Right lobe of liver (tissue), 6 donors: ENCODE measurements at regions not wholly inside any gene's neighbourhood (a gene's known extent, or its start where the extent isn't known, plus 50 kb on each side); places are given as distances from the start of the nearest gene placed in this dataset.
A peak's percentile ranks its signal among the peaks of the same experiment; 100 is the strongest.

Experiments
- ATAC-seq, 4 donors: fragments of 200-7000 bp; cut with Tn5 transposase; one replicate each; pipeline ENCODE4 v1.9.1; 2020; ENCODE audit warnings: mild to moderate bottlenecking in 4 of 4, moderate library complexity in 4 of 4
- DNase-seq, 3 donors: peaks; one replicate each; pipeline ENCODE4 v3.0.0-alpha.2; 2020
- H3K27ac ChIP-seq, 3 donors: fragments of 200-600 bp; one replicate each; pipeline ENCODE4 v1.8.0; 2022
- H3K27me3 ChIP-seq, 2 donors: fragments of 200-600 bp; one replicate each; pipeline ENCODE4 v1.8.0; 2022
- H3K36me3 ChIP-seq, 4 donors: fragments of 200-600 bp; sonication (generic) in 1 of 4; one replicate each; pipeline versions ENCODE4 v1.5.1 to v1.8.0; 2017 to 2022; ENCODE audit warnings: control low read depth in 1 of 4
- H3K4me1 ChIP-seq, 4 donors: fragments of 200-600 bp; sonication (generic) in 1 of 4; one replicate each; pipeline versions ENCODE4 v1.5.1 to v1.8.0; 2017 to 2022; ENCODE audit warnings: control low read depth in 1 of 4
- H3K4me3 ChIP-seq, 3 donors: fragments of 200-600 bp; one replicate each; pipeline ENCODE4 v1.8.0; 2022
- H3K9me3 ChIP-seq, 4 donors: fragments of 200-600 bp; sonication (generic) in 1 of 4; one replicate each; pipeline versions ENCODE4 v1.5.1 to v1.8.0; 2017 to 2022; ENCODE audit warnings: control low read depth in 1 of 4
- POLR2A ChIP-seq: fragments of 450-650 bp; IDR thresholded peaks from one replicate; pipeline ENCODE4 v1.6.1; 2017; ENCODE audit warnings: antibody characterized with exemption, mild to moderate bottlenecking
- WGBS: methylation state at CpG from one replicate; pipeline ENCODE4 v1.1.6; 2018; ENCODE audit warnings: low coverage, low lambda C conversion rate; ENCODE audit not compliant: insufficient coverage; ENCODE audit errors: missing lambda C conversion rate; 5-methylcytosine and 5-hydroxymethylcytosine counted together
- intact Hi-C, 2 donors: fragments of 100-400 bp; cut with DNase I; formaldehyde crosslinking; loops; one replicate each; pipeline versions ENCODE4 v1.11.2 to v1.14.1; 2022
- TF ChIP-seq, protein P1 (sequence below), 4 donors: fragments of 200-600 bp in 3 of 4; fragments of 450-650 bp in 1 of 4; IDR thresholded peaks; one replicate each; pipeline versions ENCODE4 v1.5.1 to v1.8.0; 2016 to 2022; ENCODE audit warnings: antibody characterized with exemption in 4 of 4, mild to moderate bottlenecking in 2 of 4
- donor health status: DM: no; HTN: yes; CAD: no.
- donor health status: DM: no; HTN: no; CAD: no.
- donor health status: DM: no; HTN: no; CAD: no.
- donor health status: DM: no; HTN: yes; CAD: no.
- donor health status: DM: no; HTN: yes; CAD: no.

DNA sequence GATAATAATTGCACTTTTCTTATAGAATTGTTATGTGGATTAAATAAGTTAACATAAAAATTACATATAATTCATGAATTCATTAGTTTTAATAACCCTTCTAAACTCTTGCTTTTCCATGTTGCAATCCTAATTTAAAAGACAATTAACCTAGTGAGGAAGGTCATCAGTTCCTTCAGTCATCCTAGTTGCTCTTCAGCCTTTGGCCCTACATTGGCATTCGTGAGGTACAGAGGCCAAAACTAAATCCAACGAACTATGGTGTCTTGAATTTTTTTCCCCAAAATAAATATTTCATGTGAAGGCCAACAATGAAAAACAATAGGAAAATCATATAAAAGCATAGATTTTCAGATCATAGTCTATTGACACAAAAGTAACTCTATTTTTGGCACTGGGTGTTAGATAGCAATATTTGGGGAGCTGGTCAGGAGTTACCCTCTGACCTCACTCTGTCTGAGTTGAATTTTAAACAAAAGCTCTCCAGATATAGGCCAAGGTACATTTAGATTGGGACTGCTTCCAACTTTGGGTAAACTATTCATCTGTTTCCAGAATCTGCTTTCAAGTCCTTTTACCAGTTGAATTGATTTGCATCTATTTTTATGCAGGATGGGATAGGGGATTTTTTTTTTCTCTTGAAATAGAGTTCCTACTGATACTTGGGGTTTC lies 104.5 kb downstream of the SEM1 start:
- peaks cover 0 to 10% (median 2%) of the 10 kb centered on the region in 4 donors for H3K4me1 ChIP-seq
- intact Hi-C loops: no loop called here
- no peak overlapping the region for H3K4me3 ChIP-seq
- H3K27me3 ChIP-seq: no peaks in the 10 kb centered on the region
- no peaks in the 10 kb centered on the region for H3K36me3 ChIP-seq
- peak; percentile 91 to 97 (median 94) for ATAC-seq
- 31% methylated on average over 2 of the region's 2 CpGs for WGBS
- peak overlapping the region in 2 of 3 donors; percentile 18 to 58 for H3K27ac ChIP-seq
- TF ChIP-seq POLR2A: no peak
- TF ChIP-seq, protein P1, sequence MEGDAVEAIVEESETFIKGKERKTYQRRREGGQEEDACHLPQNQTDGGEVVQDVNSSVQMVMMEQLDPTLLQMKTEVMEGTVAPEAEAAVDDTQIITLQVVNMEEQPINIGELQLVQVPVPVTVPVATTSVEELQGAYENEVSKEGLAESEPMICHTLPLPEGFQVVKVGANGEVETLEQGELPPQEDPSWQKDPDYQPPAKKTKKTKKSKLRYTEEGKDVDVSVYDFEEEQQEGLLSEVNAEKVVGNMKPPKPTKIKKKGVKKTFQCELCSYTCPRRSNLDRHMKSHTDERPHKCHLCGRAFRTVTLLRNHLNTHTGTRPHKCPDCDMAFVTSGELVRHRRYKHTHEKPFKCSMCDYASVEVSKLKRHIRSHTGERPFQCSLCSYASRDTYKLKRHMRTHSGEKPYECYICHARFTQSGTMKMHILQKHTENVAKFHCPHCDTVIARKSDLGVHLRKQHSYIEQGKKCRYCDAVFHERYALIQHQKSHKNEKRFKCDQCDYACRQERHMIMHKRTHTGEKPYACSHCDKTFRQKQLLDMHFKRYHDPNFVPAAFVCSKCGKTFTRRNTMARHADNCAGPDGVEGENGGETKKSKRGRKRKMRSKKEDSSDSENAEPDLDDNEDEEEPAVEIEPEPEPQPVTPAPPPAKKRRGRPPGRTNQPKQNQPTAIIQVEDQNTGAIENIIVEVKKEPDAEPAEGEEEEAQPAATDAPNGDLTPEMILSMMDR (IDR thresholded peaks at IDR 0.05): no peak
- no peak for DNase-seq
- H3K9me3 ChIP-seq: no peaks in the 10 kb centered on the region

DNA sequence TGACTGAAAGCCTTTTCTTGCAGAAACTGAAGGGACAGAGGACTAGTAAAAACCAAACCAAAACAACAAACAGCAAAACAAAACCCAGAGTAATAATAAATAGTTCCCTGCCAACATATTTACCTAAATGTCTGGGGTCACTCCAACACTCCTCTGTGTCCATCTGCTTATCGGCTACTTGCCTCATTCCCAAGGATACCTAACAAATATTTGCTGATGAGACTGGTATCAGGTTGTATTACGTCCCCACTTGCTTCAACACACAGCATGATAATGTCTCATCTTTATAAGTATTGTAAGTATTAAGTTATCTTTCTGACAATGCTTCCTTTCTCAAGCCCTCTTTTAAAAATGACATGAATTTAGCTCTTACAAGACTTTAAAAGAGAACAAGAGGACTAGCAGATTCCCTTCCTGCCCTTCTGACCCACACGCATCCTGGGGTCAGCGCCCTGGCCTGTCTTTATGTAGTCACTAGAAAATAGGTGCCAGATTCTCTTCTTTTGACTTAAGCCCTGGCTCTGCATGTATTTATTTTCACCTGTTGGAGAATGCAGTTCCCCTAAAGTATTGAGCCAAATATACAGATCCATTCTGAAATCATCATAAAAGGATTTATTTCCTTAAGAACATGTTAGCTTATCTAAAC lies 110.2 kb downstream of the SEM1 start:
- Histone ChIP-seq H3K36me3 (no peaks in the 10 kb centered on the region), H3K27me3 (no peaks in the 10 kb centered on the region), H3K4me1 (peaks cover 0 to 21% (median 6%) of the 10 kb centered on the region in 4 donors), H3K4me3 (no peak overlapping the region), H3K27ac (peak overlapping the region in 2 of 3 donors; percentile 27 to 44), H3K9me3 (no peaks in the 10 kb centered on the region)
- peak; percentile 73 to 86 (median 83) for ATAC-seq
- intact Hi-C loops: no loop called here
- WGBS: 25% methylated on average over 3 of the region's 4 CpGs
- no peak for TF ChIP-seq POLR2A
- TF ChIP-seq, protein P1 (IDR thresholded peaks at IDR 0.05): no peak
- DNase-seq: no peak

DNA sequence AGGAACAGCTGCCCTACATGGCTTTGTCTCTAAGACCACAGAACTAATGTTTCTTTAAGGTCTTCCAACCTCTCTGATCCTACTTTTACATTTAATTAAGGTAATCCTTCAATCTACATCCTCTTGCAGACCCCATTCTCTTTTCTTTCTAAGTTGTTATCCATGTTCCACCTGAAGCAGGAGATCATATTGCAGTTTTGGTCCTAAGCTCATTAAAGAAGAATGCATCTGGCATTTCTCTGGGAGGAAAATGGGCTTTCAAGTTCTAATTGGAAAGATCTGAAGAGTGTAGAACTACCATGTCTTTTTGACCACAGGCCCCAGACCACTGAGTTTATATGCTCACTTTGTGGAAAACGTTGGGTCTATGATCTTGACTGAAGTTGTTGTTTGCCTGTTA lies 111.2 kb downstream of the SEM1 start:
- H3K27me3 ChIP-seq: no peaks in the 10 kb centered on the region
- WGBS: 75% methylated on average over 1 of the region's 1 CpG
- no peak for TF ChIP-seq POLR2A
- TF ChIP-seq, protein P1 (IDR thresholded peaks at IDR 0.05): no peak
- H3K4me3 ChIP-seq: no peak overlapping the region
- H3K27ac ChIP-seq: peak overlapping the region in 1 of 3 donors; percentile 44
- peaks cover 0 to 21% (median 6%) of the 10 kb centered on the region in 4 donors for H3K4me1 ChIP-seq
- H3K9me3 ChIP-seq: no peaks in the 10 kb centered on the region
- DNase-seq: no peak
- H3K36me3 ChIP-seq: no peaks in the 10 kb centered on the region
- intact Hi-C loops: no loop called here
- no peak for ATAC-seq

DNA sequence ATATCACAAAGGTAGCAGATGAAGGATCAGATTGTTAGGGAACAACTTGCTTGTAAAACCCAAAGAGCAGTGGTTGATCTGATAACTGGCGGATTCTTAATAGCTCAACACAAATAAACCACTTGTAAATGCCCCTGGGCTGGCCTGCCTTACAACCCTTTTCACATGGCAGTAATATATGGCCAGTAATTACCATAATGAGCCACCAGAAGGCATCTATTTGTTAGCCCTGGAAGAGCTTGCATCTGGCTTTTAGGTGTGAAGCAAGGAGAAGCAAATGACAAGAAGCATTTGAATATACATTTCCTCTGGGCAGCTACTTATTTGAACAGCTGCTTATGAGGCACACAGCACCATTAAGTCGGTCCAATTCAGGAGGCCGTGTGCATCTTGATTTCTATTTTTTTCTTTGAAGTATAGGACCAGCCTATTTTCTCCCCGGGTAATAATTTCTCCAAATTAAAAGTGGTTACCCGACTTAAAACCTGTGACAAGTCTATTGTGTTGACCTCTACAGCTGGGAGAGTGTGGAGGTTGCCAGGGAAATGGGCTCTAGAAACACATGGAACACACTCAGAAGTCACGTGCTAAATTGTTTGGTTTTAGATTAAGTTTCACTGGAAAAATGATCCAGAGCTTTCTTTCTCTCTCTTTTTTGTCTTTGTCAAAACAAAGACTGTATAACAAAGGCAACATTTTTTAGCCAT lies 113.4 kb downstream of the SEM1 start:
- ATAC-seq (peak; percentile 55 to 75 (median 68)), DNase-seq (no peak)
- no peaks in the 10 kb centered on the region for H3K27me3 ChIP-seq
- peaks cover 0 to 21% (median 6%) of the 10 kb centered on the region in 4 donors for H3K4me1 ChIP-seq
- intact Hi-C loops: no loop called here
- no peak overlapping the region for H3K4me3 ChIP-seq
- peak overlapping the region in 1 of 3 donors; percentile 46 for H3K27ac ChIP-seq
- no peak for TF ChIP-seq POLR2A
- TF ChIP-seq, protein P1 (IDR thresholded peaks at IDR 0.05): peak in 1 of 4 donors; percentile 15
- H3K9me3 ChIP-seq: no peaks in the 10 kb centered on the region
- 29% methylated on average over 6 of the region's 6 CpGs for WGBS
- H3K36me3 ChIP-seq: no peaks in the 10 kb centered on the region
